H1 (cell line): ENCODE measurements at regions not wholly inside any gene's neighbourhood (a gene's known extent, or its start where the extent isn't known, plus 50 kb on each side); places are given as distances from the start of the nearest gene placed in this dataset.

Experiments used
- CTCF ChIA-PET: fragments of 300-600 bp; sonication (Branson Sonifier 250); formaldehyde crosslinking; loops from one replicate; lab custom pipeline; 2021; ENCODE audit not compliant: partially characterized antibody; lab: Charles Lee
- POLR2A ChIA-PET: fragments of 300-600 bp; sonication (Branson Sonifier 250); formaldehyde crosslinking; loops from one replicate; lab custom pipeline; 2021; ENCODE audit warnings: inconsistent platforms; ENCODE audit not compliant: partially characterized antibody; lab: Charles Lee
- DNase-seq, 2 experiments: peaks; one replicate each; pipeline versions ENCODE4 v3.0.0 to v3.0.0-alpha.2; 2010 to 2022; ENCODE audit warnings: low spot score in 2 of 2, low read depth in 1 of 2, mixed read lengths in 1 of 2
- FAIRE-seq: peaks from 2 replicates; lab custom pipeline; 2011; peaks lifted over from hg19 to GRCh38; lab: Jason Lieb, UNC
- H2AFZ ChIP-seq: 2 replicates; pipeline ENCODE4 v1.8.1; 2012; ENCODE audit warnings: low read length, inconsistent platforms
- H2AK5ac ChIP-seq: 2 replicates; pipeline ENCODE4 v1.6.1; 2013; ENCODE audit warnings: low read depth, low read length
- H2BK120ac ChIP-seq: replicated peaks from 2 replicates; pipeline ENCODE3; 2013; ENCODE audit warnings: low read depth, low read length, inconsistent platforms
- H2BK12ac ChIP-seq: 2 replicates; pipeline ENCODE4 v1.6.1; 2013; ENCODE audit warnings: low read depth, low read length
- H2BK15ac ChIP-seq: 2 replicates; pipeline ENCODE4 v1.6.1; 2013; ENCODE audit warnings: low read length
- H2BK20ac ChIP-seq: 2 replicates; pipeline ENCODE4 v1.6.1; 2013; ENCODE audit warnings: low read length
- H2BK5ac ChIP-seq: 2 replicates; pipeline ENCODE4 v1.6.1; 2013; ENCODE audit warnings: low read depth, low read length
- H3K14ac ChIP-seq: 2 replicates; pipeline ENCODE4 v1.6.1; 2013; ENCODE audit warnings: inconsistent platforms; ENCODE audit not compliant: insufficient read length
- H3K18ac ChIP-seq: 2 replicates; pipeline ENCODE4 v1.6.1; 2013; ENCODE audit warnings: low read length; ENCODE audit errors: extremely low read depth
- H3K23ac ChIP-seq: 2 replicates; pipeline ENCODE4 v1.6.1; 2013; ENCODE audit warnings: inconsistent platforms; ENCODE audit not compliant: insufficient read length
- H3K23me2 ChIP-seq: 2 replicates; pipeline ENCODE4 v1.6.1; 2013; ENCODE audit warnings: low read depth, low read length
- H3K27ac ChIP-seq: 2 replicates; pipeline ENCODE4 v1.6.1; 2011; ENCODE audit warnings: low read depth, low read length, inconsistent platforms
- H3K27me3 ChIP-seq, 4 experiments: replicated peaks in 1 of 4; 1 replicate in 1 of 4; 2 replicates in 3 of 4; pipeline versions ENCODE4 v1.6.1 to v1.8.1; 2011 to 2013; ENCODE audit warnings: low read length in 3 of 4, mild to moderate bottlenecking in 3 of 4, inconsistent platforms in 2 of 4, mixed read lengths in 2 of 4, moderate library complexity in 1 of 4; ENCODE audit not compliant: control insufficient read depth in 3 of 4, insufficient read depth in 3 of 4; ENCODE audit errors: extremely low read depth in 1 of 4
- H3K36me3 ChIP-seq, 4 experiments: 2 replicates each; pipeline versions ENCODE4 v1.6.1 to v1.8.1; 2011 to 2013; ENCODE audit warnings: mild to moderate bottlenecking in 4 of 4, low read length in 3 of 4, moderate library complexity in 2 of 4, control low read depth in 1 of 4, inconsistent platforms in 1 of 4; ENCODE audit not compliant: insufficient read depth in 4 of 4, control insufficient read depth in 2 of 4
- H3K4ac ChIP-seq: replicated peaks from 2 replicates; pipeline ENCODE3; 2013; ENCODE audit warnings: low read length, low read depth, mixed read lengths, inconsistent platforms; ENCODE audit not compliant: insufficient read length
- H3K4me1 ChIP-seq, 4 experiments: replicated peaks in 1 of 4; 1 replicate in 1 of 4; 2 replicates in 3 of 4; pipeline versions ENCODE4 v1.6.1 to v1.8.1; 2011 to 2013; ENCODE audit warnings: low read length in 3 of 4, inconsistent platforms in 2 of 4, mixed read lengths in 1 of 4; ENCODE audit not compliant: insufficient read depth in 4 of 4, control insufficient read depth in 3 of 4
- H3K4me2 ChIP-seq, 2 experiments: 2 replicates each; pipeline versions ENCODE4 v1.6.1 to v1.8.1; 2011 to 2013; ENCODE audit warnings: low read depth in 2 of 2, low read length in 2 of 2, control low read depth in 1 of 2, inconsistent platforms in 1 of 2, mild to moderate bottlenecking in 1 of 2; ENCODE audit not compliant: insufficient read depth in 1 of 2
- H3K4me3 ChIP-seq, 4 experiments: fragments of 200-600, 300-600 bp in 1 of 4; sonication (generic), shearing (Covaris generic), sonication (Bioruptor Twin) in 1 of 4; 2 replicates each; pipeline versions ENCODE4 v1.5.1 to v1.8.1; 2011 to 2016; ENCODE audit warnings: low read length in 4 of 4, low read depth in 3 of 4, control low read depth in 2 of 4, inconsistent platforms in 2 of 4, mild to moderate bottlenecking in 2 of 4, mixed read lengths in 1 of 4, moderate library complexity in 1 of 4; ENCODE audit not compliant: insufficient read depth in 2 of 4; ENCODE audit errors: extremely low read depth in 1 of 4
- H3K56ac ChIP-seq: replicated peaks from 2 replicates; pipeline ENCODE3; 2013; ENCODE audit warnings: low read depth, mild to moderate bottlenecking, mixed read lengths, low read length, inconsistent platforms; ENCODE audit not compliant: insufficient read length
- H3K79me1 ChIP-seq: 2 replicates; pipeline ENCODE4 v1.6.1; 2013; ENCODE audit warnings: low read depth, low read length, control low read depth
- H3K79me2 ChIP-seq, 2 experiments: 2 replicates each; pipeline versions ENCODE4 v1.6.1 to v1.8.1; 2012 to 2013; ENCODE audit warnings: low read length in 2 of 2, mild to moderate bottlenecking in 2 of 2, inconsistent platforms in 1 of 2; ENCODE audit not compliant: insufficient read depth in 2 of 2, control insufficient read depth in 1 of 2
- H3K9ac ChIP-seq, 4 experiments: replicated peaks in 1 of 4; 1 replicate in 1 of 4; 2 replicates in 3 of 4; pipeline versions ENCODE4 v1.6.1 to v1.8.1; 2011 to 2013; ENCODE audit warnings: low read depth in 3 of 4, low read length in 3 of 4, control low read depth in 2 of 4, mild to moderate bottlenecking in 2 of 4, moderate library complexity in 2 of 4, inconsistent platforms in 1 of 4; ENCODE audit errors: extremely low read depth in 1 of 4
- H3K9me3 ChIP-seq, 2 experiments: 2 replicates each; pipeline versions ENCODE4 v1.6.1 to v1.8.1; 2012 to 2013; ENCODE audit warnings: mild to moderate bottlenecking in 2 of 2, moderate library complexity in 2 of 2, control low read depth in 1 of 2, inconsistent platforms in 1 of 2, low read depth in 1 of 2, low read length in 1 of 2, mixed read lengths in 1 of 2; ENCODE audit not compliant: insufficient read depth in 2 of 2
- H4K20me1 ChIP-seq, 2 experiments: replicated peaks in 1 of 2; 2 replicates each; pipeline versions ENCODE3 to v1.8.1; 2011 to 2013; ENCODE audit warnings: inconsistent platforms in 2 of 2, low read length in 2 of 2, mild to moderate bottlenecking in 1 of 2; ENCODE audit not compliant: insufficient read depth in 2 of 2, control insufficient read depth in 1 of 2
- H4K5ac ChIP-seq: 2 replicates; pipeline ENCODE4 v1.6.1; 2013; ENCODE audit warnings: low read length, low read depth, mixed read lengths, inconsistent platforms; ENCODE audit not compliant: insufficient read length
- H4K8ac ChIP-seq: 2 replicates; pipeline ENCODE4 v1.8.0; 2013; ENCODE audit warnings: mild to moderate bottlenecking, moderate library complexity, low read length, inconsistent platforms; ENCODE audit not compliant: insufficient read depth; ENCODE audit errors: extremely low read depth
- H4K91ac ChIP-seq: replicated peaks from 2 replicates; pipeline ENCODE3; 2013; ENCODE audit warnings: low read length, mixed read lengths, inconsistent platforms; ENCODE audit not compliant: insufficient read length
- GTF2F1 ChIP-seq: IDR thresholded peaks from 2 replicates; pipeline ENCODE4 v1.6.1; 2012; ENCODE audit warnings: low read depth, low read length, improper control_type of control experiment, borderline replicate concordance
- TEAD4 ChIP-seq: IDR thresholded peaks from 2 replicates; pipeline ENCODE4 v1.6.1; 2012; ENCODE audit warnings: low read depth, low read length, inconsistent platforms, mixed read lengths

DNA sequence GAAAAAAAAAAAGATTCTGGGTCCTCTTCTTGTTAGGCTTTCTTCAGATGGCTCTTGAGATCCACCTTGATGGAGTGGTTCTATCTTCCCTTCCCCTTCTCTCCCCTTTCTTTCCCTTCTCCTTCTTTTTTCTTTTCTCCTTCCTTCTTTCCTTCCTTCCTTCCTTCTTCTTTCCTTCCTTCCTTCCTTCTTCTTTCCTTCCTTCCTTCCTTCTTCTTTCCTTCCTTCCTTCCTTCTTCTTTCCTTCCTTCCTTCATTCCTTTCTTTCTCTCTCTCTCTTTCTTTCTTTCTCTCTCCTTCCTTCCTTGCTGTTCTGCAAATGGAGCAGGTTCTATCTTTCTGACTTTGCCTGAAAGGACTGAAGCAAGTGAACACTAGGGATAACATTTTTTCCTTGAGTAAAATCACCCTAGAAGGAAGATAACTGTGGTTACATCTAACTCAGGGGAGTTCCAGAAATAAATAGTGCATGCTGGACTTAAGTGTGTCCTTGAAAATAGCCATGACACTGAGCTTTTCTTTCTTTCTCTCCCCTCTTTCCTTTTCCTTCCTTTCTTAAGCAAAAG, 68.8 kb upstream of the SEC14L1 start:
- CTCF ChIA-PET, result interaction anchor here (0.7 to 5.1 kb wide), 5 partner anchors 14 to 345 kb away, joined by 3 to 44 read pairs (median 3); no protein-coding TSS in a partner anchor

More for the DNA sequence above, 68.8 kb upstream of the SEC14L1 start:
- H2BK120ac ChIP-seq, result no peak overlapping the region
- no peak for FAIRE-seq
- no peak overlapping the region for H3K56ac ChIP-seq
- no peaks in the 10 kb centered on the region for H3K36me3 ChIP-seq
- no peak overlapping the region for H3K23ac ChIP-seq
- H3K27me3 ChIP-seq, result no peaks in the 10 kb centered on the region
- POLR2A ChIA-PET, result no interaction called here
- no peak for TF ChIP-seq TEAD4
- TF ChIP-seq GTF2F1, result no peak
- TF ChIP-seq, all 59 proteins: peak for 0
- H2BK20ac ChIP-seq, result no peak overlapping the region
- no peak overlapping the region for H2BK5ac ChIP-seq
- H2BK12ac ChIP-seq, result no peak overlapping the region
- H3K18ac ChIP-seq, result no peak overlapping the region
- H3K9ac ChIP-seq, result no peak overlapping the region
- H3K4me2 ChIP-seq, result no peak overlapping the region
- no peak for DNase-seq
- no peak overlapping the region for H3K27ac ChIP-seq
- no peak overlapping the region for H3K14ac ChIP-seq
- no peaks in the 10 kb centered on the region for H3K23me2 ChIP-seq
- H3K4me1 ChIP-seq, result peaks cover 0 to 3% (median 1%) of the 10 kb centered on the region in 4 experiments; a peak in 2 of 7 replicates
- H2BK15ac ChIP-seq, result no peak overlapping the region
- no peak overlapping the region for H4K8ac ChIP-seq
- H3K9me3 ChIP-seq, result no peaks in the 10 kb centered on the region
- H2AFZ ChIP-seq, result no peak overlapping the region
- H4K20me1 ChIP-seq, result no peaks in the 10 kb centered on the region
- no peaks in the 10 kb centered on the region for H3K79me2 ChIP-seq
- H3K4me3 ChIP-seq, result no peak overlapping the region
- H3K4ac ChIP-seq, result no peak overlapping the region
- H4K91ac ChIP-seq, result no peak overlapping the region
- H3K79me1 ChIP-seq, result no peaks in the 10 kb centered on the region
- no peak overlapping the region for H2AK5ac ChIP-seq
- H4K5ac ChIP-seq, result no peak overlapping the region
